Middle frontal gyrus (tissue), 1 donor: ENCODE measurements at regions not wholly inside any gene's neighbourhood (a gene's known extent, or its start where the extent isn't known, plus 50 kb on each side); places are given as distances from the start of the nearest gene placed in this dataset.

ENCODE experiments used
- DNase-seq: peaks from one replicate; pipeline ENCODE4 v3.0.0-alpha.2; 2015; ENCODE audit warnings: low spot score; ENCODE audit errors: extremely low spot score

GRCh38 chr11:128105511-128105910 is 481.8 kb downstream of the ETS1 start:
- DNase-seq, result no peak

DNA sequence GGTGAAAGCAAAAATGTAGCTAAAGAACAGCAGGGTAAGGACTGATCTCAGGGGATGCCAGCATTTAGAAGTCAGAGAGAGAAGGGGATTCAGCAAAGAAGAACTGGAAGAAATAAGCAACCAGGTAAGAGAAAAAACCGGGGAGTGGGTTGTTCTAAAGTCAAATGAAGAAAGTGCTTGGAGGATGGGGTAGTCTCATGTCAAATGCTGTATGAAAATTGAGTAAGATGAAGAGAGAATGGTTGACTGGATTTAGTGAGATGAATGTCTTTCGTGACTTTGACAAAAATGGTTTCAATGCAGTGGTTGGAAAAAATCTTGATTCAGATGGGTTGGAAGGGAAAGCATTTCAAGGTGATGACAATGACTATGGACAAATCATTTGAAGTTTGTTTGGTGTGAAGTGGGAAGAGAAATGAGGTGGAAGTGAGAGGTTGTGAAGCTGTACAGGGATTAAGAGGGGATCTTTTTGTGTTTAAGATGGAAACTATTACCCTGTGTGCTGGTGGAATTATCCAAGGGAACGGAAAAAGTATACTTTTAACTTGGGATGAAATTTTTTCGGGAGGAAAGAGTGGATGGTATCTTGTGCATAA is 484.0 kb downstream of the ETS1 start:
- DNase-seq, result no peak

DNA sequence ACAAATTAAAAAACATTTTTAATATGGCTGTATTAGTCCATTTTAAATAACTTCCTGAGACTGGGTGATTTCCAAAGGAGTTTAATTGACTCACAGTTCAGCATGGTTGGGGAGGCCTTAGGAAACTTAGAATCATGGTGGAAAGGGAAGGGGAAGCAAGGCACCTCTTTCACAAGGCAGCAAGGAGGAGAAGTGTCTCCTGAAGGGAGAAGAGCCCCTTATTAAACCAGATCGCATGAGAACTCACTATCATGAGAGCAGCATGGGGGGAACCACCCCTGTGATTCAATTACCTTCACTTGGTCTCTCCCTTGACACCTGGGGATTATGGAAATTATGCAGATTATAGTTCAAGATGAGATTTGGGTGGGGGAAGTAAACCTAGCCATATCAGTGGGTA is 488.6 kb downstream of the ETS1 start:
- no peak for DNase-seq

DNA sequence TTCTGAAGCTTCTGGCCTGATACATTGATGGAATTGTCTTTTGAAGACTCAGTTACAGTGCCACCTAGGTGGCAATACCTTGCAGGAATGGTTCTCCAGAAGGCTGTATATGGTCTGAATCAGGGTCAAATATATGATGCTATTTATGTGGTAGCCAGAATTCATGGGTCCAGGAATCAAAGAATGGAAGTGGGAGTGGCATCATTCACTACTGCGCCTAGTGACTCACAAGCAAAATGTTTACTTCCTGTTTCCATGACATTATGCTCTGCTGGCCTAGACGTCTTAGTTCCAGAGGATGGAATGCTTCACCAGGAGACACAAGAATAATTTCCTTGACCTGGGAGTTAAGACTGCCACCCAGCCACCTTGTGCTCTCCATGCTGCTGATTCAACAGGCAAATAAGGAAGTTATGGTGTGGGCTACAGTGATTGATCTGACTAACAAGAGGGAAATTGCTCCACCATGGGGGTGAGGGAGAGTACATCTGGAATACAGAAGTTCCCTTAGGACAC is 491.8 kb downstream of the ETS1 start:
- no peak for DNase-seq

- DNase-seq, result no peak
Observed at GRCh38 chr11:128093689-128094088, 493.7 kb downstream of the ETS1 start.

DNA sequence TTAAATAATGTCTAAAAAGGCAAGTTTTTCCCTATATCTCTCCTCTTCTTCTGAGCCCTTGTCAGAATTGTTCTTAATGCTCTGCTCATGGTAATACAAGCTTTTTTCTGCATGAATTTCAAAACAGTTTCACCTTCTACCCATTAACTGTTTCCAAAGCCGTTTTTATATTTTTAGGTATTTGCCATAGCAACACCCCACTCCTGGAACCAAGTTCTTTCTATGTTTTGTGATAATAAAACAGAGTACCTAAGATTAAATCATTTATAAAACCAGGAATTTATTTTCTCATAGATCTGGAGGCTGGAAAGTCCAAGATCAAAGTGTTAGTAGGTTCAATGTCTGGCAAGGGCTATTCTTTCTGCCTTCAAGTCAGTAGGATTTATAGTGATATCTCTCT is 497.4 kb downstream of the ETS1 start:
- no peak for DNase-seq

GRCh38 chr11:128086794-128087193 is 500.6 kb downstream of the ETS1 start:
- no peak for DNase-seq

GRCh38 chr11:128085276-128085675 is 502.1 kb downstream of the ETS1 start:
- no peak for DNase-seq

DNA sequence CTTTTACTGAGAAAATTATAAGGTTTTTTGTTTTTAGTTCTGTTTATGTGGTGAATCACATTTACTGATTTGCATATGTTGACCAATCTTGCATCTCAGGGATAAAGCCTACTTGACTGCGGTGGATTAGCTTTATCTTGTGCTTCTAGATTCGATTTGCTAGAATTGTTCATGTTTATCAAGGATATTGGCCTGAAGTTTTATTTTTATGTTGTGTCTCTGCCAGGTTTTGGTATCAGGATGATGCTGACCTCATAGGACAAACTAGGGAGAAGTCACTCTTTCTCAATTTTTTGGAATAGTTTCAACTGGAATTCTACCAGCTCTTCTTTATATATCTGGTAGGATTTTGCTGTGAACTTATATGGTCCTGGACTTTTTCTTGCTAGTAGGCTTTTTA is 504.8 kb downstream of the ETS1 start:
- DNase-seq, result no peak

DNA sequence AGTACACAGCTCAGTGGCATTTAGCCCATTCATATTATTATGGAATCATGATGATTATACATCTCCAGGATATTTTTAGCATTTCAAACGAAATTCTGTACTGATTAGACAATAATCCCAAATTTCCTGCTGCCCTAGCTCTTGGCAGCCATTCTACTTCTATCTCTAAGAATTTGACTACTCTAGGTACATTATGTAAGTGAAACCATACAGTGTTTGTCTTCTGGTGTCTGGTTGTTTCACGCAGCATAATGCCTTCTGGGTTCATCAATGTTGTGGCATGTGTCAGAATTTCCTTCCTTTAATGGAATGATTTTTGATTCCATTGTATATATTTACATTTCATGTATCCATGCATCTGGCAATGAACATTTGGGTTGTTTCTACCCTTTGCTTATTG is 517.7 kb downstream of the ETS1 start:
- DNase-seq, result no peak

DNA sequence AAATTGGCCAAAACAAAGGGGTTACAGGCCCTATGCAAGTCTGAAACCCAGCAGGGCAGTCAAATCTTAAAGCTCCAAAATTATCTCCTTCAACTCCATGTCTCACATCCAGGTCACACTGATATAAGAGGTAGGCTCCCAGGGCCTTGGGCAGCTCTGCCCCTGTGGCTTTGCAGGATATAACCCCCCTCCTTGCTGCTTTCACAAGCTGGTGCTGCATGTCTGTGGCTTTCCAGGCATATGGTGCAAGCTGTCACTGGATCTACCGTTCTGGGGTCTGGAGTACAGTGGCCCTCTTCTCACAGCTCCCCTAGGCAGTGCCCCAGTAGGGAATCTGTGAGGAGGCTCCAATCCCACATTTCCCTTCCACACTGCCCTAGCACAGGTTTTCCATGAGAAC is 519.6 kb downstream of the ETS1 start:
- DNase-seq, result no peak

DNA sequence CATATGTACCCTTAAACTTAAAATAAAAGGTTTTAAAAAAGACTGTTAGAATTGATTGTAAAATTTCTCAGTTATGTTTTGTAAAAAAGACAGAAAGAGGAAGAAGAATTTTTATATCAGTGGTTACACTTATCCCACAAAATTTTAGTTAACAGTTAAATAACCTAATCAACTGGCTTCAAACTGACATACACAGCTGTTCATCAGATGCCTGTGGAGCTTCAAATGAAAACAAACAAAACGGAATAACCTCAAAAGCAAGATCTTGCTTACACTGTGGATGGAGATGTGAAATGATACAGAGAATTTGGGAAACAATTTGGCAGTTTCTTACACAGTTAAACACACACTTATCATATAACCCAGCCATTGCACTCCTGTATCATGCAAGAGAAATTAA is 521.0 kb downstream of the ETS1 start:
- DNase-seq, result no peak

DNA sequence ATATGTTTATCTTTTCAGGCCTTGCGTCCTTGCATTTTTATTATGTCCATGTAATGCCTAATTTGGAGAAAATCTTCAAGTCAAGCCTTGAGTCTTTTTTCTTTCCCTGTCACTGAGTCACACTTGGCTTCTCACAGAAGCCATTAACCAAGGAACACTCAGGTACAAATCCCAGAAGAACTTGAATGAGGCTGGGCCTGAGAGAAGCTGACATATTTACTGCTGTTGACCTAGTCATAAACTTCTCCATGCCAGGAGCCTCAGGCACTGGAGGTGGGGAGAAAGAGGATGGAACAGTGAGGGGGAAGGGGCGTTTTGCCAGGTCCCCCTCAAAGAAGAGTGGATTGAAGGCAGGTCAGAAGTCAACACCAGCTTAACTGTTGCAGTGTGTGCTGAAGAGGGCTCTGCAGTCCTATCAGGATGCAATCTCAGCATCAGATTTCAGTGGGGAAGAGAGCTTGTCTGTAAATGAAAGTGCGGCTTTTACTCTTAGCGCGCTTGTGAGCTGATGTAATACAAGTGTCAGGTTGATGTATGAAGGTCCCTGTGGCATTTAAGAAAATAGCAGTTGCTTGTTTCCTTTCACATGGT is 526.0 kb downstream of the ETS1 start:
- no peak for DNase-seq

- DNase-seq, result no peak
Observed at GRCh38 chr11:128058580-128059208, 528.7 kb downstream of the ETS1 start.

DNA sequence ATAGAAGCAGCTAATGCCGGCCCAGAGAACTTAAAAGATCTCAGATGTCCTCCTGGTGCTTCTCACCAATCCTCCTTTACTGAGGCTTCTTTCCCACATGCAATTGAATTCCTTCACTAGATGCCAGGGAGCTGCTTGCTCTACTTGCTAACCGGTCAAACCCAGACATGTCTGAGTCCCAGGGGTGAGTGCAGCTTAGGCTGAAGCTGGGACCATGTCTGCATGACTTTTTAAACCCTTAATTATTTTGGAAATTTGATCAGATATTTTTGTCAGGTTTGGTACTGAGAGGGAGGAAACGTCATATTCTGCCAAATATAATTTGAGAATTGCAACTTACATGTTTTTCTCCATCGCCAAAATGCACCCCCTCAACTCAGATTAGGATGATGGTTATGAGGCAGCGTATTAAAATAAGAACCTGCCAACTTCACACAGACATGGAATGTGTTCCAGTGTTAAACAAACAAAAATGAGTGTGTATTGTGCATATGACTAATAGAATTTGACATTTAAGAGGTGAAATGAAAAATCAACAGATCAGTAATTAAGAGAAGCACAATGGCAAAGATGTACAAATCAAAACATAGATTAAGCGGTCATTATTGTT is 529.5 kb downstream of the ETS1 start:
- no peak for DNase-seq

GRCh38 chr11:128055576-128056217 is 531.7 kb downstream of the ETS1 start:
- no peak for DNase-seq

DNA sequence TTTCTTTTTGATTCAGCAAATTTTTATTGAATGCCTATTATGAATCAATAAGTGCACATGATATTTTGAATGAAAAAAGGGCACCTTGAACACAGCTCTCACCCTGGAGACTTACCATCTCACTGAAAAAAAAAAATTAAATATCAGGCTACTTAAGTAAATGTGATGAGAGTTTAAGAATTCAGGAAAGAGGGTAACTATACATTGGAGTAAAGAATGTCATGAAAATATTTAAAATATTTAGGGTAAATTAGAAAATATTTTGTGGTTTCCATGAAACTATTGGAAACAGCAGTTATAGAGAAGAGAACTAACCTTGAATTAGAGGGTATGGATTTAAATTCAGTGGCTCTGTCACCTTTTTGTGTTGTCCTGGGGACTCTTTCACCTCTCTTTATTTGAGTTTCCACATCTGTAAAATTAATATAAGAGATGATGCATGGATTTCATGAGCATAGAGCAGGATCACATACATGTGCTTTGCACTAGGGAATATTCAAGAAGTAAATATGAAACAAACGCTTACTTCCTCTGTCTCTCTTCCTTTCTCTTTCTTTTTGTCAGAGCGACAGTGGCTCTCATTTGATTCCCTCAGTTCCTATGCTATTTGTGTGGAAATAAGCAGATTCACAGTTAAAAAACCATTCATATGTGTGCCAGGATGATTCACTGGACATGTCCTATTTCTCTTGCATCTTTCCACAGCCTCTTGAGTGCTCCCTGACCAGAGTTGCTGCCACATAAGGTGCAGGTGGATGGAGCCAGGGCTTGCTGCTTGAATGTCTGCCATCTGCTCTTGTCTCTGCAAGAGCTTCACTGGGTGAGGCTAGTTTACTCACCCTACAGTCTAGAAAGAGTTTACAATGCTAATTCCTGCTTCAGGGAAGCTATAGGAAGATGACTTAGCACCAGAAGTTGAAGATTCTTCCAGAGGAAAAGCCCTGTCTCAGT is 533.1 kb downstream of the ETS1 start:
- no peak for DNase-seq

- no peak for DNase-seq
Observed at GRCh38 chr11:128052912-128053641, 534.3 kb downstream of the ETS1 start.

- no peak for DNase-seq
Observed at GRCh38 chr11:128048121-128048520, 539.2 kb downstream of the ETS1 start.

GRCh38 chr11:128047026-128047425 is 540.3 kb downstream of the ETS1 start:
- no peak for DNase-seq
